Astrocyte (in vitro differentiated cells and primary cell): ENCODE measurements at regions not wholly inside any gene's neighbourhood (a gene's known extent, or its start where the extent isn't known, plus 50 kb on each side); places are given as distances from the start of the nearest gene placed in this dataset.

Experiments used
- EZH2 ChIP-seq: IDR thresholded peaks from 2 replicates; pipeline ENCODE4 v1.6.1; 2012; ENCODE audit warnings: mild to moderate bottlenecking, low read length, inconsistent platforms; ENCODE audit not compliant: insufficient read depth
- TF ChIP-seq, protein P1 (sequence below): IDR thresholded peaks from 2 replicates; pipeline ENCODE4 v1.5.1; 2011; ENCODE audit warnings: low read depth, mild to moderate bottlenecking, inconsistent platforms, low read length, moderate library complexity; ENCODE audit not compliant: insufficient read depth

DNA sequence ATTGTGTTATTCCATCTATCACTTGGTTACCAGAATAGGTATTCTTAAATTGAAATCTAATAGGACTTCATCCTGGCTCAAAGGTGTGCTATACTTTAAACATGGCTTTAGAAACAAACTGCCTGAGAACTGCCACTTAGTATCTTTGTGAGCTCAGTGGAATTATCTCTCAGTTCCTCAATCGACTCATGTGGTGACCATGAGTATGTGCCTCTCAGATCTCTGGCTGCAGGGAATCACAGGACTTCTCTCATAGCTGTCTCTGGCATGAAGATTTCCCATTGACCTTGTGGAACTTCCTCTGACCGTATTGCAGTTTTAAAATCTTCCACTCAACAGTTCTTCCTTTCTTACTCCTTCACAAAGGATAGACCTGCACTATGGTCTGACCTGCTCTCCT is 681.9 kb upstream of the BOD1L1 start:
- TF ChIP-seq, protein P1, sequence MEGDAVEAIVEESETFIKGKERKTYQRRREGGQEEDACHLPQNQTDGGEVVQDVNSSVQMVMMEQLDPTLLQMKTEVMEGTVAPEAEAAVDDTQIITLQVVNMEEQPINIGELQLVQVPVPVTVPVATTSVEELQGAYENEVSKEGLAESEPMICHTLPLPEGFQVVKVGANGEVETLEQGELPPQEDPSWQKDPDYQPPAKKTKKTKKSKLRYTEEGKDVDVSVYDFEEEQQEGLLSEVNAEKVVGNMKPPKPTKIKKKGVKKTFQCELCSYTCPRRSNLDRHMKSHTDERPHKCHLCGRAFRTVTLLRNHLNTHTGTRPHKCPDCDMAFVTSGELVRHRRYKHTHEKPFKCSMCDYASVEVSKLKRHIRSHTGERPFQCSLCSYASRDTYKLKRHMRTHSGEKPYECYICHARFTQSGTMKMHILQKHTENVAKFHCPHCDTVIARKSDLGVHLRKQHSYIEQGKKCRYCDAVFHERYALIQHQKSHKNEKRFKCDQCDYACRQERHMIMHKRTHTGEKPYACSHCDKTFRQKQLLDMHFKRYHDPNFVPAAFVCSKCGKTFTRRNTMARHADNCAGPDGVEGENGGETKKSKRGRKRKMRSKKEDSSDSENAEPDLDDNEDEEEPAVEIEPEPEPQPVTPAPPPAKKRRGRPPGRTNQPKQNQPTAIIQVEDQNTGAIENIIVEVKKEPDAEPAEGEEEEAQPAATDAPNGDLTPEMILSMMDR: no peak
- no peak for TF ChIP-seq EZH2
